DMS79 (cell line): ENCODE measurements at regions not wholly inside any gene's neighbourhood (a gene's known extent, or its start where the extent isn't known, plus 50 kb on each side); places are given as distances from the start of the nearest gene placed in this dataset.

Experiments used
- DNase-seq: peaks from one replicate; lab custom pipeline; 2025; lab: John Stamatoyannopoulos, UW

DNA sequence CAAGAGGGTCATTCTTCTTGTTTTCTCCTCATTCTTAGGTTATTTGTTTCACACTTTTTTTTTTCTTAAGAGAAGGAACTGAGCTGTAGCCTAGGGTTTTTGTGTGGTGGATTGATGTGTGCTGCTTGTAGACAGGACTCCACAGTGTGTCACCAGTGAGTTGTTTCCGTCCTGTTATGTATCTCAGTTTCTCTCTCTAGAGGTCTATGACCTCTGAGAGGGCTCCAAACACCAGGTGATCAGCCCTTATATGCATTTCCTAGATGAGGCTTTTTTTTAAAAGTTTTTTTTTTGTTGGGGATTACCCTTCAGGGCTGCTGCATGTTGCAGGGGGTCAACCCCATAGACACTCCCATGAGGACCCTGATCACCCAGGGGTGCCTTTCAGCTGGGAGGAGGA lies 124.2 kb upstream of the MAST4 start:
- no peak for DNase-seq

- DNase-seq = no peak
Observed at GRCh38 chr5:66475731-66476130, 120.5 kb upstream of the MAST4 start.

- no peak for DNase-seq
Observed at GRCh38 chr5:66477596-66477995, 118.6 kb upstream of the MAST4 start.

DNA sequence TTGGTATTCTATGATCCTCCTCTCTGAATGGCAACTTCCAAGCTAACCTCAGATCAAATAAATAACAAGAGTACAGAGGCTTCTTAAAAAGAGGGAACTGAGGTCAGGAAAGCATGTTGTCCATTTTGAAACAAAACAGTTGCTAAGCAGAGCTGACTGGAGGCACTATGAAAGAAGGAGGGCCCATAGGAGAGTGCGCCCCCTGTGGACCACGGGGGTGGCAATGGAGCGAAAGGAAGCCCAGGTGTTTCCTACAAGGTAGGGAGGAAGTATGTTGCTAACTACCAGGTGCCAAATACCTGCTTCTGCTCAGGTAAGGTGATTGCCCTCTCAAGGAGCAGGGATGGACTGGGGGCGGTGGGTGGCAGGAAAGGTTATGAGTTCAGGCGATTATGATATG lies 101.8 kb upstream of the MAST4 start:
- DNase-seq = no peak

DNA sequence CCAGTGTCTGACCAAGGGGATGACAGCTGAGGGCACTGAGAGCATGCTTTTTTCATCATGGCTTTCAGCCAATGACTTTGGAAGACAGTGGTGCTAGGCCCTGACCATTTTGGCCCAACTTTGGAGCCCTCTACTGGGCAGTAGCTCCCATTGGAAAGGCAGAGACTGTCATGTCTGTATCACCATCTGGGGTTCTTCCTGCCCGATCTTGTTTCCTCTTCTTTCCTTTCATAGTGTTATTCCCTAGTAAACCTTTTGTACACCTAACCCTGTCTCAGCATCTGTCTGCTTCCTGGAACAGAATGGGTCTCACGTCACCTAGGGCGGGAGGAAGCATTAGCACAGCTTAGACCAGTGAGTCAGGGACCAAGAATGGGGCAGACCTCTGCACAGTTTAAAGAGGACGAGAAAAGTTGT lies 97.4 kb upstream of the MAST4 start:
- DNase-seq = no peak

DNA sequence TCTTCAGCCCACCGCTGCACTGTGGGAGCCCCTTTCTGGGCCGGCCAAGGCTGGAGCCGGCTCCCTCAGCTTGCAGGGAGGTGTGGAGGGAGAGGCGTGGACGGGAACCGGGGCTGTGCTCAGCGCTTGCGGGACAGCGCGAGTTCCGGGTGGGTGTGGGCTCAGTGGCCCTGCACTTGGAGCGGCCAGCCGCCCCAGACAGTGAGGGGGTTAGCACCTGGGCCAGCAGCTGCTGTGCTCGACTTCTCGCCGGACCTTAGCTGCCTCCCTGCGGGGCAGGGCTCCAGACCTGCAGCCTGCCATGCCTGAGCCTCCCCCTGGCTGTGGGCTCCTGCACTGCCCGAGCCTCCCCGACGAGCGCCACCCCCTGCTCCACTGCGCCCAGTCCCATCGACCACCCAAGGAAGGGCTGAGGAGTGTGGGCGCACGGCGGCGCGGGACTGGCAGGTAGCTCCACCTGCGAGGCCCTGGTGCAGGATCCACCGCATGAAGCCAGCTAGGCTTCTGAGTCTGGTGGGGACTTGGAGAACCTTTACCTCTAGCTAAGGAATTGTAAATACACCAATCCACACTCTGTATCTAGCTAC lies 92.9 kb upstream of the MAST4 start:
- DNase-seq = no peak

DNA sequence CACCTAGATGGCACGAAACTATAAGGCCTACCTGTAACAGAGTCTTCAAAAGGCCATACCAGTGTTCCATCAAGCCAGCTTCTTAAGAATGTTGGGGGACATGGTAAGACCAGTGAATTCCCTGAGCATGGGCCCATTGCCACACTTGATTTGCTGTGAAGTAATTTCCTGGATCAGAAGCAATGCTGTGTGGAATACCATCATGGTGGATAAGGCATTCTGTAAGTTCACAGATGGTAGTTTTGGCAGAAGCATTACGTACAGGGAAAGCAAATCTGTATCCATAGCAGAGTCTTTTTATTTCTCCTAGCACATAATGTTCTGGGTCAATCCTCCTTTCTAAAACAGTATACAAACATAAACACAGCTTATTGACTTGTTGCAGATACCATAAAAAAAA lies 89.1 kb upstream of the MAST4 start:
- DNase-seq = no peak

GRCh38 chr5:66511491-66511890 lies 84.7 kb upstream of the MAST4 start:
- no peak for DNase-seq

DNA sequence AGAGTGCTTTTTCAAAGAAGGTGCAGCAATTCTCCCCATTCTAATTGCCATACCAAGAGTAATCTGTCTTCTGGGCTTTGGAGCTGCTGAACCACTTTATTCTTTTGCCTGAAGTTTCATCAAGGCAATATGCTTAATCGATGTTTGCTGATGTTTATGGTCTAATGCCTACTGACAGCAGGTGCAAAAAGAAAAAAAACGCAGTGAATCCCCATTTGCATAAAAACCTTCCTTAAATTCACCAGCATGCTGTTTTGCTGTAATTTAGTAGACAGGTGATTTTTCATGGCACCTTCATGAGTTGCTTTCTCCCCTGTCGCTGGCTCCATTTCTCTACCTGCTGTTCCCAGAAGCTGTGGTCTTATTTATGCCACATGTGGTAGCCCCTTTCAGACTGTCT lies 83.1 kb upstream of the MAST4 start:
- no peak for DNase-seq

DNA sequence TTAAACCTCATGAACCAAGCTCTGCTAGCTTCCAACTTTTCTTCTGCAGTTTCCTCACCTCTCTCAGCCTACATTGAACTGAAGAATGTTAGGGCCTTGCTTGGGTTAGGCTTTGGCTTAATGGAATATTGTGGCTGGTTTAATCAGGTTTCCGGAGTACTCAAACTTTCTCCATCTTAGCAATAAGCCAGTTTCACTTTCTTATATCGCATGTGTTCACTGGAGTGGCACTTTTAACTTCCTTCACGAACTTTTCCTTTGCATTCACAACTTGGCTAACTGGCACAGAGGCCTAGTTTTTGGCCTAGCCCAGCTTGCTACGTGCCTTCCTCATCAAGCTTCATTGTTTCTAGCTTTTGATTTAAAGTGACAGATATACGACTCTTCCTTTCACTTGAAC lies 81.0 kb upstream of the MAST4 start:
- DNase-seq = no peak

- peak; percentile 28 for DNase-seq
Observed at GRCh38 chr5:66516550-66516949, 79.6 kb upstream of the MAST4 start.

- DNase-seq = no peak
Observed at GRCh38 chr5:66517351-66517750, 78.8 kb upstream of the MAST4 start.

DNA sequence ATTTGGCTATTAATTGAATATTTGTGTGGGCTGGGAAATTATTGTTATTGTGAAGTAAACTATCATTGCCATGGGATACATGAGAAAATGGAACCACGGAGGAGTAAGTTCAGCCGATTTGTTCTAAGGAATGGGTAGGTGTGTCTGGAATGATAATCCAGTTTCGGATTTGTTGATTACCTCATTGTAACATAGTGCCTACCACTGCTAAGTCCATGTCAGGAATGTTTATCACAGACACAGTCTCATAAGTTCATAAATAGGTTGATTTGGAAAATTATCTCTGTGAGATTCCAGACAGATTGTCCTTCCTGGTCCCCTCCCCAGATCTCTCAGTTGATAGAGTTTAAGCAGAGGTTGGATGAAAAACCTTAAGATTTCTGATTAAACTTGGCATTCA lies 78.1 kb upstream of the MAST4 start:
- DNase-seq = no peak

DNA sequence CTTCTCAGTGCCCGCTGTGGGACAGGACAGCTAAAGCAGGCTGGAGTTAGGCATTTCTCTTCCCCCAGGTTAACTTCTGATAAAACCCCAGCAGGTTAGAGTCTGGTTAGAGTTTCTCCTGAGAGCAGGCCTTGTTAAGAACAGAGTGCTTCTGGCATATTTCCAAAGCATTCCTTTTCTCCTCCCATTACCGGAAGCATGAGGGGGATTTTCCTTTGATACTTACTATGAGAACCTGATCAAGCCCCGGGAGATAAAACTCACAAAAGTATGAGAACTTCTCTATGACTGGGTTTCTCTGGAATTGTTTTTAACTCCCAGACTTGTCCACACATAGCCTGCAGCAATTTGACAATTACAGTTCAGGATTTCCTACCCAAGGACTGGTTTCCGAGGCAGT lies 77.4 kb upstream of the MAST4 start:
- DNase-seq = no peak

DNA sequence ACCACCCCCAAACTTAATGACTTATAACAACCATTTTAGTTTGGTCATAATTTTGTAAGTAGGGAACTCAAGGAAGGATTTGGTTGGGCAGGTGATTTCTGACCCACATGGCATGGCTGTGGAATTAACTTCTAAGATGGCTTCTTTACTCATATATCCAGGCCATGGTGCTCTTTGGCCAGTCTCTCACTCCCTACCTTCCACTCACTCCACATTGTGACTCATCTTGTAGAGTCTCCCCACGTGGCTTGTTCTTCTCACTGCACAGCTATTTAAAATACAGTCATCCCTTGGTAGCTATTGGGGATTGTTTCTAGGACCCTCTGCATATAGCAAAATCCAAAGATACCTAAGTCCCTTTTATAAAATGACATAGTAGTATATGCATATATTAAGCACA lies 76.6 kb upstream of the MAST4 start:
- no peak for DNase-seq

GRCh38 chr5:66520854-66521253 lies 75.3 kb upstream of the MAST4 start:
- no peak for DNase-seq

DNA sequence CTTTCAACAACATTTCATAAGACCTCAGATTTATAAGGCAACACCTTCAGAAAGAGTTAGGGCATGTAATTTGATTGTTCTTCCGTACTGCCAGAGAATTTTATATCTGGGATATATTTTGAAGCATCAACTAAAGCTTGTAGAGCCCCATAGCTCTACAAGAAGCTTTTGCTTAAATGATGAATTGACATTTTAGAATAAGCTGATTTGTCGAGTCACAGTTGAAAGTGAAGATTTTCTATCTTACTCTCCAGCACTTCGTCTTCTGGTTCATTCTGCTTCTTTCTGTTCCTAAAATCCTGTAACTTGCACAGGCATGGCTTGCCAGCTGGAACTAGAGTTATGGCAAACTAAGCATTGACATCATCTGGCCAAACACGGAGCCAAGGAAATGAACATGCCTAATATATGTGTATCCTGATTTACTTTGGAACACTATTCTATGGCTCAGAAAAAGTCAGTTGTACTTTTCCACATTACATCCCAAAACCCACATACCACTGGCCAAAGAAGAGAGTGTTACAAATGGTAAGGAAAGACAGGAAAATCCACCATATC lies 68.6 kb upstream of the MAST4 start:
- no peak for DNase-seq

DNA sequence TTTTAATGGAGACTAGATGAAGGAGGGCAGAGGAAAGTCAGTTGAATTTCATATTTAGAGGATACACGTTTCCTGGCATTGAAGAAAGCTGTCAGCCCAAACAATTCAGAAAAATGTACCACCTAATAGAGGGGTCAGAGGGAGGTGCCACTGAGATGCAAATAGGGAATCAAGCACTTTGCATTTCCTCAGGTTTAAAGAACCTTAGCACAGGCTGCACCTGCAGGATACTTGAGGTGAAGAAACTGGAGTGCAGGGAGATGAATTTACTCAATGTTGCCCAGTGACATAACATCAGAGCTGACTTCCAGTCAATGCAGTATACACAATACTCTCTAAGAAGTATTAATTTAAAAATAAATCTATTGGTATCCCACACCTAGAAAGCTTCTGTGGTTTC lies 67.0 kb upstream of the MAST4 start:
- no peak for DNase-seq

- no peak for DNase-seq
Observed at GRCh38 chr5:66529704-66530103, 66.5 kb upstream of the MAST4 start.

DNA sequence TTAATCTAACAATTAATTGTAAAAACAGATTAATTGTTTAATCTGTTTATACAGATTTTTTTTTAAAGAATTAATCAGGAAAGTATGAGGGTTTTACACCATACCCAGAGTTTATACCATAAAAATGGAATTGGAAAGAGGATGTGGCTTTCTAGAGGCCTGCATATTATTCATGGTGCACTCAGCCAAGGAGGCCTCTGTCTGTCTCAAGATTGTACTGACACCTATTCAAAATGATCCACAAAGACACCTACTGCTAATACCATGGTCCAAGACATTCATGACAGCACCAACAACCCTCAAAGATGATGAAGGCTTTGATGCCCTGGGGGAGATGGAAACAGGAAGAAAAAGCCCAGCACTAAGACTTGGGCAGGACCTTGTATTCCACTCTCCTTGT lies 58.1 kb upstream of the MAST4 start:
- DNase-seq = no peak

- no peak for DNase-seq
Observed at GRCh38 chr5:66538531-66538930, 57.7 kb upstream of the MAST4 start.

GRCh38 chr5:66540078-66540477 lies 56.1 kb upstream of the MAST4 start:
- no peak for DNase-seq

DNA sequence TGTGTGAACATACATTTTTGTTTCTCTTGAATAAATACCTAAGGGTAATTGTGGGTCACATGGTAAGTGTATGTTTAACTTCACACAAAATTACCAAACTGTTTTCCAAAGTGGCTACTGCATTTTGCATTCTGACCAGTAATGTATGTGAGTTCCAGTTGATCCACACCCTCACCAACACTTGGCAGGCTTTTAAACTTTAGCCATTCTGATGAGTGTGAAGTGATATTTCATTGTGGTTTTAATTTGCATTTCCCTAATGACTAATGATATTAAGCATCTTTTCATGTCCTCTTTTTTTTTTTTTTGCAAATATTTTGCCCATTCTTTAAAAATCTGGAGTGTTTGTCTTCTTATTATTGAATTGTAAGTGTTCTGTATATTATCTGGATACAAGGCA lies 53.5 kb upstream of the MAST4 start:
- no peak for DNase-seq
